ENCODE measurements at regions not wholly inside any gene's neighbourhood (a gene's known extent, or its start where the extent isn't known, plus 50 kb on each side); places are given as distances from the start of the nearest gene placed in this dataset.

- TF ChIP-seq POLR2A (IDR thresholded peaks at IDR 0.05) (no peak), CTCF (IDR thresholded peaks at IDR 0.05) (no peak), POLR2AphosphoS5 (IDR thresholded peaks at IDR 0.05) (no peak)
These were observed 692.6 kb upstream of the TMEFF2 start for GRCh38 chr2:192887337-192887736.

All from breast epithelium (tissue), 3 donors.